ENCODE measurements at regions not wholly inside any gene's neighbourhood (a gene's known extent, or its start where the extent isn't known, plus 50 kb on each side); places are given as distances from the start of the nearest gene placed in this dataset.

DNA sequence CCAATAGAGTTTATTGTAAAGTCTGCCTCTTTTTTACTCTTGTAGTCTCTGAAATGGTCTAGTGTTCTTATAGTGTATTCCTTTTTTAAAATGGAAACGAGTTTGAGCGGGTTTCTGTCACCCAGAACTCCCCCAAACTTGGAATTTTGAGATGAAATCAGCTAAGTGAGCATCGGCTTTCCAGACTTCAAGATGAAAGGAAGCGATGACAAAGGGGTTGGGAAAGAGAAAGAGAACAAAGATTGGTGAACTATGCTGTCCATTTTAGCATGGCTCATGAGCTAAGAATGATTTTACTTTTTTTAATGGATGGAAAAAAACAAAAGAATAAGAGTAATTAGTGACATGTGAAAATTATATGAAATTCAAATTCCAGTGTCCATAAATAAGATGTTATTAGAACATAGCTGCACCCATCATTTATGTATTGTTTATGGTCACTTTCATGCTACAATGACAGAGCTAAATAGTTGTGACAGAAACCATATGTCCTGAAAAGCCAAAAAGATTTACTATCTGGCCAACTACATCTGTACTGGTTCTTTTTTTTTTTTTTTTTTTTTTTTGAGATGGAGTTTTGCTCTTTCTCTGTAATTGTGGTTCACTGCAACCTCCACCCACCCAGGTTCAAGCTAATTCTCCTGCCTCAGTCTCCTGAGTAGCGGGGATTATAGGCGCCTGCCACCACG, 52.7 kb upstream of the PDZRN3 start:
- no peak for DNase-seq
